GM12878 (cell line): ENCODE measurements at regions not wholly inside any gene's neighbourhood (a gene's known extent, or its start where the extent isn't known, plus 50 kb on each side); places are given as distances from the start of the nearest gene placed in this dataset.

ENCODE experiments used
- ATAC-seq: fragments of 200-7000 bp; cut with Tn5 transposase; 3 replicates; pipeline ENCODE4 v1.9.1; 2020; ENCODE audit warnings: mild to moderate bottlenecking, moderate library complexity
- BruUV-seq: library from RNA; stranded (reverse); fragments of 400-500 nt; replicated peaks from 2 replicates; lab custom pipeline; 2021; lab: Mats Ljungman, UMichigan
- CTCF ChIA-PET: fragments of 300-600 bp; sonication (Branson Sonifier 250); formaldehyde crosslinking; extraction: SDS; loops from one replicate; lab custom pipeline; 2021; ENCODE audit warnings: inconsistent platforms; lab: Yijun Ruan, JAX
- POLR2A ChIA-PET: fragments of 350-600 bp; formaldehyde crosslinking; extraction: SDS; loops from one replicate; lab custom pipeline; 2021; ENCODE audit warnings: inconsistent platforms; lab: Charles Lee
- RAD21 ChIA-PET: fragments of 300-600 bp; sonication (Branson Sonifier 250); formaldehyde crosslinking; loops from one replicate; lab custom pipeline; 2023; ENCODE audit warnings: antibody characterized with exemption; ENCODE audit not compliant: unreplicated experiment; lab: Charles Lee
- SMC1A ChIA-PET: fragments of 300-600 bp; sonication (Branson Sonifier 250); formaldehyde crosslinking; loops from one replicate; lab custom pipeline; 2023; ENCODE audit not compliant: unreplicated experiment, uncharacterized antibody; lab: Charles Lee
- DNase-seq: peaks from one replicate; pipeline ENCODE4 v3.0.0-alpha.2; 2011; ENCODE audit warnings: low read depth, low spot score
- FAIRE-seq: peaks from 3 replicates; lab custom pipeline; 2011; peaks lifted over from hg19 to GRCh38; lab: Jason Lieb, UNC
- H2AFZ ChIP-seq: 2 replicates; pipeline ENCODE4 v1.6.0; 2011; ENCODE audit warnings: low read depth, low read length, control low read depth; ENCODE audit not compliant: control insufficient read depth
- H3K27ac ChIP-seq: 2 replicates; pipeline ENCODE4 v1.5.1; 2011; ENCODE audit warnings: control low read depth; ENCODE audit not compliant: control insufficient read depth, insufficient read depth
- H3K27me3 ChIP-seq, 2 experiments: replicated peaks in 1 of 2; 2 replicates each; pipeline versions ENCODE4 v1.6.0 to v1.6.1; 2011; ENCODE audit warnings: low read length in 1 of 2; ENCODE audit not compliant: control insufficient read depth in 2 of 2, insufficient read depth in 2 of 2
- H3K36me3 ChIP-seq, 2 experiments: 2 replicates each; pipeline ENCODE4 v1.5.1; 2011; ENCODE audit warnings: low read length in 1 of 2; ENCODE audit not compliant: control insufficient read depth in 2 of 2, insufficient read depth in 2 of 2
- H3K4me1 ChIP-seq: 2 replicates; pipeline ENCODE4 v1.6.1; 2011; ENCODE audit warnings: mild to moderate bottlenecking, low read length, moderate library complexity, mixed read lengths; ENCODE audit not compliant: control insufficient read depth, insufficient read depth
- H3K4me2 ChIP-seq: 2 replicates; pipeline ENCODE4 v1.6.0; 2011; ENCODE audit warnings: control low read depth; ENCODE audit not compliant: control insufficient read depth, insufficient read depth
- H3K4me3 ChIP-seq: fragments of 200-600 bp; sonication (generic); 2 replicates; pipeline ENCODE4 v1.5.1; 2016
- H3K79me2 ChIP-seq: 2 replicates; pipeline ENCODE4 v1.6.0; 2011; ENCODE audit warnings: low read length; ENCODE audit not compliant: control insufficient read depth, insufficient read depth
- H3K9ac ChIP-seq: 2 replicates; pipeline ENCODE4 v1.8.0; 2011; ENCODE audit warnings: low read length, control low read depth, mixed read lengths; ENCODE audit not compliant: control insufficient read depth, insufficient read depth
- H3K9me3 ChIP-seq: replicated peaks from 3 replicates; pipeline ENCODE4 v1.5.1; 2011; ENCODE audit warnings: mild to moderate bottlenecking, low read length; ENCODE audit not compliant: control insufficient read depth, insufficient read depth
- H4K20me1 ChIP-seq: 2 replicates; pipeline ENCODE4 v1.6.0; 2011; ENCODE audit not compliant: control insufficient read depth, insufficient read depth
- ATF7 ChIP-seq: fragments of 450-650 bp; IDR thresholded peaks from 2 replicates; pipeline ENCODE4 v1.6.1; 2016; ENCODE audit warnings: low read depth, mild to moderate bottlenecking
- BACH1 ChIP-seq: fragments of 450-650 bp; IDR thresholded peaks from 2 replicates; pipeline ENCODE4 v1.6.1; 2017; ENCODE audit warnings: mild to moderate bottlenecking, borderline replicate concordance
- BCLAF1 ChIP-seq: fragments of 450-650 bp; IDR thresholded peaks from 2 replicates; pipeline ENCODE4 v1.6.1; 2017; ENCODE audit warnings: antibody characterized with exemption, mild to moderate bottlenecking, moderate library complexity
- BHLHE40 ChIP-seq, 2 experiments: fragments of 450-650 bp in 1 of 2; IDR thresholded peaks; 2 replicates each; pipeline ENCODE4 v1.6.1; 2011 to 2017; ENCODE audit warnings: low read depth in 2 of 2, borderline replicate concordance in 1 of 2, improper control_type of control experiment in 1 of 2, low read length in 1 of 2, mild to moderate bottlenecking in 1 of 2
- CHD4 ChIP-seq: fragments of 200-600 bp; sonication (generic); IDR thresholded peaks from 2 replicates; pipeline ENCODE4 v1.6.1; 2016; ENCODE audit warnings: mild to moderate bottlenecking
- CUX1 ChIP-seq: IDR thresholded peaks from 2 replicates; pipeline ENCODE4 v1.6.1; 2012; ENCODE audit warnings: improper control_type of control experiment, low read depth, low read length; ENCODE audit not compliant: insufficient replicate concordance
- FOXM1 ChIP-seq: IDR thresholded peaks from 2 replicates; pipeline ENCODE4 v1.6.1; 2012; ENCODE audit warnings: low read depth, mild to moderate bottlenecking, inconsistent platforms, low read length, moderate library complexity
- HDAC6 ChIP-seq: fragments of 200-600 bp; sonication (generic); IDR thresholded peaks from one replicate; pipeline ENCODE4 v1.8.0; 2017; ENCODE audit warnings: antibody characterized with exemption; ENCODE audit not compliant: unreplicated experiment
- MTA2 ChIP-seq: fragments of 450-650 bp; IDR thresholded peaks from 2 replicates; pipeline ENCODE4 v1.6.1; 2016; ENCODE audit warnings: low read depth, mild to moderate bottlenecking, moderate library complexity
- MYB ChIP-seq: fragments of 150-350 bp; IDR thresholded peaks from 2 replicates; pipeline ENCODE4 v1.6.1; 2014; ENCODE audit warnings: mild to moderate bottlenecking, low read depth, low read length, borderline replicate concordance
- NR2F1 ChIP-seq: fragments of 450-650 bp; conservative IDR thresholded peaks from 2 replicates; pipeline ENCODE4 v1.6.1; 2017; ENCODE audit warnings: mild to moderate bottlenecking
- RCOR1 ChIP-seq: conservative IDR thresholded peaks from 2 replicates; pipeline ENCODE4 v1.6.1; 2012; ENCODE audit warnings: low read depth, low read length, improper control_type of control experiment
- SIN3A ChIP-seq: IDR thresholded peaks from 2 replicates; pipeline ENCODE4 v1.6.1; 2012; ENCODE audit warnings: low read depth, low read length, improper control_type of control experiment
- SMAD1 ChIP-seq: fragments of 450-650 bp; IDR thresholded peaks from 2 replicates; pipeline ENCODE4 v1.6.1; 2018; ENCODE audit warnings: mild to moderate bottlenecking, low read depth; ENCODE audit not compliant: partially characterized antibody
- SREBF1 ChIP-seq: IDR thresholded peaks from 2 replicates; pipeline ENCODE4 v1.6.1; 2012; ENCODE audit warnings: mild to moderate bottlenecking, low read length
- STAT3 ChIP-seq: IDR thresholded peaks from 2 replicates; pipeline ENCODE4 v1.6.1; 2011; ENCODE audit warnings: low read depth, low read length, improper control_type of control experiment
- ZNF274 ChIP-seq: IDR thresholded peaks from one replicate; pipeline ENCODE4 v1.8.0; 2011; ENCODE audit not compliant: insufficient read length, insufficient read depth
- WGBS: methylation state at CpG from one replicate; pipeline ENCODE4 v1.1.6; 2016; ENCODE audit warnings: low lambda C conversion rate; ENCODE audit not compliant: insufficient replicate concordance, insufficient coverage; ENCODE audit errors: missing lambda C conversion rate; 5-methylcytosine and 5-hydroxymethylcytosine counted together
- in situ Hi-C: fragments of 300-500 bp; cut with MboI; formaldehyde crosslinking; loops from 9 replicates; pipeline ENCODE4 v1.14.3; 2018; ENCODE audit warnings: mixed read lengths
- intact Hi-C: fragments of 100-400 bp; cut with micrococcal nuclease; formaldehyde crosslinking; loops from one replicate; pipeline ENCODE4 v1.14.2; 2022; ENCODE audit not compliant: unreplicated experiment

DNA sequence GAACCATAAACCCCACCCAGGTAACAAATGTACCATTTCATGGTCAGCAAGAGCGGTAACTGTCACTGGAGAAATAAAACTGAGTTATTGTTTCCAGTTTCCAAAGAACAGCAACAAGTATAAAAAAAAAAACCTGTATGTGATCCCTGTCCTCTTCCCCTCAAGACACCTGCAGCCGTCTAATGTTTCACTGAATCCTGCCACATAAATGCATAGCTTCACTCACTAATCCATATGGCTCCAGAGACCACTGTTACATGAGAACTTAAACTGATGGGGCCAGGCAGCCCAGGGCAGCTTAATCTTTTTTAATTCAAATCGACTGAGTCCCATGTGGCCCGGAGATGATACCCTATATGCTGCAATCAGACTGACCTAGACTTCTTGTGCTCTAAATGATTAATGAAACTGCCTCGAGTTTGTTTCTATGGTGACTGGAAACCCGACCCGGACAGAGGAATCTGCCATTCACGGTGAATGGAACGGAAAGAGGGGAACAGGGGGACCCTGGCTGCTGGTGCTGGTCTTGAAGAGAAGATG is 60.9 kb upstream of the SIX2 start (continued):
- TF ChIP-seq HDAC6 (no peak), ZNF274 (no peak), SMAD1 (no peak), FOXM1 (no peak)
- TF ChIP-seq, all 136 proteins: peak for 0

- H3K9ac ChIP-seq: no peak overlapping the region
- FAIRE-seq (no peak), DNase-seq (no peak), ATAC-seq (no peak)
- H3K9me3 ChIP-seq: no peaks in the 10 kb centered on the region
- no peaks in the 10 kb centered on the region for H3K79me2 ChIP-seq
- no peaks in the 10 kb centered on the region for H3K4me1 ChIP-seq
- H3K4me2 ChIP-seq: no peak overlapping the region
- no peaks in the 10 kb centered on the region; a peak in 2 of 4 replicates for H3K27me3 ChIP-seq
- ChIA-PET RAD21 (no interaction called here), POLR2A (no interaction called here), CTCF (interaction anchor here (0.7 kb wide), 1 partner anchor 229 kb away, joined by 4 read pairs; no protein-coding TSS in a partner anchor), SMC1A (no interaction called here)
- H4K20me1 ChIP-seq: no peaks in the 10 kb centered on the region
- 49% methylated on average over 5 of the region's 5 CpGs for WGBS
- no peak overlapping the region for H3K27ac ChIP-seq
- no peak overlapping the region for H3K4me3 ChIP-seq
- no peaks in the 10 kb centered on the region for H3K36me3 ChIP-seq
- in situ Hi-C loops: no loop called here
- no peak overlapping the region for H2AFZ ChIP-seq
- BruUV-seq: no TSS peak
- intact Hi-C loops: no loop called here
- no peak for TF ChIP-seq BACH1
- TF ChIP-seq NR2F1: no peak
- no peak for TF ChIP-seq STAT3
- no peak for TF ChIP-seq RCOR1
- no peak for TF ChIP-seq MYB
- TF ChIP-seq MTA2: no peak
- no peak for TF ChIP-seq SIN3A
- no peak for TF ChIP-seq BHLHE40 (IDR thresholded peaks at IDR 0.05; ENCODE audit: borderline replicate concordance in 1 of 2, low read depth in 2 of 2, low read length in 1 of 2)
- TF ChIP-seq CHD4: no peak
- no peak for TF ChIP-seq BCLAF1
- no peak for TF ChIP-seq ATF7
- no peak for TF ChIP-seq CUX1
- TF ChIP-seq SREBF1: no peak
Observed at GRCh38 chr2:45069684-45070083, 60.4 kb upstream of the SIX2 start.
